ENCODE measurements at regions not wholly inside any gene's neighbourhood (a gene's known extent, or its start where the extent isn't known, plus 50 kb on each side); places are given as distances from the start of the nearest gene placed in this dataset.
"Not testable (repeated sequence)": the region's sequence is repeated elsewhere in the genome, so short reads cannot be mapped to it uniquely, and the experiment has no call there.

DNA sequence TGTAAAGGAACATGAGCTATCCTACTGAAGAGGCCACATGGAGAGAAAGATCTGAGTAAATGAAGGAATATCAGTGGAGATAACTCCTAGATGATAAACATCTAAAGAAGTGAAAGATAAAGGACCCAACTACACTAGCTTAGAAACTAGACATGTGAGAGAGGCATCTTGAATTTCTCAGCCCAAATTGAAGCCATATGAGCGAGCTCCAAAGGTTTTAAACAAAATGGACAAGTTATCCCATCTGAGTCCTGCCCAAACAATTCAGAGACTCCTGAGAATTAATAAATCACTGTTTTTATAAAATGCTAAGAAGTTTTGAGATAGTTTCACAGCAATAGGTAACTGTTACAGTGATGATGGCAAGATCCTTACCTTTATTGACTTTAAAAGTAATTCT, 438.9 kb downstream of the NAV3 start:
- DNase-seq, result no peak

DNA sequence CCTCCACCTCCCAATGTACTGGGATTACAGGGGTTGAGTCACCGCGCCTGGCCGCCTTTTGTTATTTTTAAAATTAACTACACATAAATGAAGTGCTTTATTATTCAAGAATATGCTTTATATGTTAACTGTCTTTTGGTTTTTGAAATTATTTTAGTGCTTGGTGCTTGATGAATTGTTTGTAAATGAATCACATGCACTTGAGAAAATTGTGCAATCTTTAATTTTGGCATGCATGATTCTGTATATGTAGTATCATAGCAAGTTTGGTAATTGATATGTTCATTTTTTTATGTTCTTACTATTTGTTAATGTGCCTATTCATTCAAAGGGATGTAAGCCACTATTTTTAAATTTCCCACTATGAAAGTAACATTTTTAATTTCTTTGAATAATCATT, 440.9 kb downstream of the NAV3 start:
- no peak for DNase-seq

GRCh38 chr12:78275886-78276285, 445.2 kb downstream of the NAV3 start:
- DNase-seq, result no peak

GRCh38 chr12:78278706-78279190, 448.1 kb downstream of the NAV3 start:
- no peak for DNase-seq

- no peak for DNase-seq
Observed at GRCh38 chr12:78279567-78279966, 448.9 kb downstream of the NAV3 start.

DNA sequence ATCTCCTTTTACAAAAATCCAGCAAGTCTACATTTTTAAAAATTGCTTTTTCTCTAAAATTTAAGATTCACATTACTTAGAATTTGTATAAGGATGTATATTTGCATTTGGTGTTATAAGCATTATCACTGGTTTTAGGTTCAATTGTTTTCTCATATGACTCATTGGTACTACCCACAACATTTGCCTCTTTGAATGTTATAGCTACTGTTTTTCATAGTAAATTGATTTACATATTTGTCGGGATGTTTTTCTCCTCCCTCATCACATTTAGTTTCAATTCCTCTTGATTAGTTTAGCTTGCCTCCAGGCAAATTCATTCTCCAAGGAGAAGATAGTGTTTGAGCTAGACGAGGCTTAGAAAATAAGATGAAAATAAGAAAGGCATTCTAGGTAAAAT, 450.4 kb downstream of the NAV3 start:
- DNase-seq, result not testable (repeated sequence)

- DNase-seq, result no peak
Observed at GRCh38 chr12:78284417-78284816, 453.7 kb downstream of the NAV3 start.

- peak; percentile 78 for DNase-seq
Observed at GRCh38 chr12:78290606-78291345, 460.1 kb downstream of the NAV3 start.

- peak; percentile 36 for DNase-seq
Observed at GRCh38 chr12:78293059-78293686, 462.5 kb downstream of the NAV3 start.

- not testable (repeated sequence) for DNase-seq
Observed at GRCh38 chr12:78301282-78301681, 470.6 kb downstream of the NAV3 start.

DNA sequence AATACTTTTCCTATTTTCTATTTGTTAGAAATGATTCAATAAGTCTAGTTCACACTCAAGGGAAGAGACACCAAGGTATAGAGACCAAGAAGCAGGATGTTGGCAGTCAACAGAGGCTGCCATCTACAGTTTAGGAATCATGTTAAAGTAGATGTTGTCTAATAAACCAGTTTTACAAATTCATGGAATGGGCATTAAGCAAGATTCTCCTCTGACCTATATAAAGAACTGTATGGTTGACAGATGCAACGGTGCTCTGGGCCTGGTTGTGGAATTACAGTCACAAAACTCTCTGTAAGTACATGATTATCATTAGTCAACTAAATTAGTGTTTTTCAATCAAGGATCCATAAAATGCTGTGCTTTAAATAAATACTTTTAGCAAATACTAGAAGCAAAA, 475.1 kb downstream of the NAV3 start:
- no peak for DNase-seq

GRCh38 chr12:78306236-78306635, 475.5 kb downstream of the NAV3 start:
- DNase-seq, result no peak

DNA sequence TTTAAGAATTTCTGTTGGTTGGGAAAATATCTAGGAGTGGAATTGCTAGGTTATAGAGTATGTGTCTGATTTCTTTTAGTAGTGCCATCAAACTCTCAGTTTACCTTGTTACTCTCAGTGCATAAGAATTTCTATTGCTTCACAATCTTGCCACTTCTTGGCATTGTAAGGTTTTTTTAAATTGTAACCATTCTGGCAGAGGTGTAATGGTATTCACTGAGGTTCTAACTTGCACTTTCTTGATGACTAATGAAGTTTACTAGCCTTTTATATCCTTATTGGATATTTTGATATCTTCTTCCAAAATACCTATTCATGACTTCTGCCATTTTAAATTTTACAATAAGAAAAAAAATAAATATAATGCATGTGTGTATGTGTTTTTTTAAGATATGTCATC, 478.0 kb downstream of the NAV3 start:
- peak; percentile 21 for DNase-seq

DNA sequence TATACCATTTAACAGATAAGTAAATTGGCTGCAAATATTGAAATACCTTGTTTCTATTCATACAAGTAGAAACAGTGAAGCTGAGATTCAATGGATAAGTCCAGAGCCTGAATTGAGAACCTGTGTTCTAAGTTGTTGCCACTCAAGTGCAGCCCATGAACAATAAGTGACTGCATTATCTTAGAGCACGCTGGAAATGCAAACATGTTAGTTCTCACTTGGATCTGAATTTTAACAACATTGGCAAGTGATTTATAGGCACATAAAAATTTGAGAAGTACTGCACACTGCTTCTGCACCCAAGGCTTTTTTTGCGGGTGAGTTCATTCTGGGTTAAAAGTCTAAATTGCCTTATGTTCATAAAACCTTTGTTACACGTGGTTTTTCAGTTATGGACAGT, 484.3 kb downstream of the NAV3 start:
- no peak for DNase-seq

DNA sequence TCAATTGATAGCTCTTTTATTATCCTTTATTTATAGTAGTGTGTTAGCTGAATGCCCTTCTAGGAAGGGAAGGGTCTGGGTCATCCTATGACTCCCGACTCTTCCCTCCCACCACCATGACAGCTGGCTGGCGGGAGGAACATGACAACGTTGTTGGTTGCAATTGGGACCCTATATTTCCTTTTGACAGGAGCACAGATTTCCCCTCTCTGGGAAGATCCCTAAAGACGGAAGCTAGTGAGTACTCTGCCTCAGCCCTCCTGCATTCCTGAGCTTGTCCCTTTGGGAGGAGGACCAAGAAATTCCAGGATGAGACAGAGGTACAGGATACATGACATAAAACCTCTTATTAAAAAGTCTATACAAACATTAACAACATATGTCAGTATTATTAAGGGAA, 485.4 kb downstream of the NAV3 start:
- no peak for DNase-seq

DNA sequence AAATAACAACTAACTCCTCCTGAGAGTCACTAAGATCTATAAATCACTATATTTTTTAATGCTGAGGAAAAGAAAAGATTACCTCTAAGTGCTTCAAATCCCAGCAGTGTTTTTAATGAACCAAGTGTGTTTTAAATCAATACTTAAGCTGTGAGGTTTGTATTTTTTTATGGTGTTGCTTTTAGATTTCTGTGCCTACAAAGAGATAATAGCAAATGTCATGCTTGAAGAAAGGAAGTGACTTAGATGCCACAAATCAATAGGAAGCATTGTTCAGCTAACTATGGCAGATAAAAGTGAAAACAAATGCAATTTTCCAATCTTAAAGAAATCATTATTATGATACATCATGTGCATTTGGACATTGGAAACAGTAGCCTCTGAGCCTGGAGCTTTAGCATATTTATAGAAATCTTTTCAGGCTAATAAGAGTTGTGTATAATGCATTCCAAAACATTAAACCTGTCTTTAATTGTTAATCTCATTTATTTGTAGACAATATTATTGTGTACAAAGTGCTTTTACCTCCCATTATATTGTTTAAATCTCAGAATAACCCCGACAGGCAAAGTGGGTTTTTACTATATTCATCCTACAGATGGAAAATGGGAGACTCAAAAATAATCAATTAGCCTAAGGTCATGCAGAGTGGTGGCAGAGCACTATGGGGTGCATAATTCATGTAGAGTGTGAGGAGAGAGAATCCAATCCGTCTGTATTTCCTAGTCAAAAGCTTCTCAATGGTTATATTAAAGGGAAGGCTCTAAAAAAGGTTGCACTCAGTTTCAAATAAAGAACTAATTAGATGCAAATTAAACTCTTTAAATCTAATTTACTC, 486.2 kb downstream of the NAV3 start:
- DNase-seq, result no peak

GRCh38 chr12:78321696-78322095, 491.0 kb downstream of the NAV3 start:
- DNase-seq, result no peak

DNA sequence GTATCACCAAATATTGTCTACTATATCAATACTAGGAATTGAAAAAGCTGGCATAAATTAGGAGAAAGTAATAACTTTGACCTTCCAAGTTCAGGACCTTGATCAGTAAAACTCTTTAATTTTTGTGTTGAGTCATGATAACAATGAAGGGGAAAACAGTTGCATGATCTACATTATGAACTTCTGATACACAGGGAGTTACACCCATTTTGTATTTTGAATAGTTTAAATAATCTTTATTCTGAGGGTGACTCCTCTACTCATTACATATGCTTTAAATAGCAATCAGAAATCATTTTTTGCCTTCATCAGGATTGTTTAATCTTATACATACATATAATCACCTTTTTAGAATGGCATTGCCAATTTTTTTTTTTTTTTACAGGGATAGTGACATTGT, 492.5 kb downstream of the NAV3 start:
- no peak for DNase-seq

- DNase-seq, result no peak
Observed at GRCh38 chr12:78324234-78324633, 493.5 kb downstream of the NAV3 start.

DNA sequence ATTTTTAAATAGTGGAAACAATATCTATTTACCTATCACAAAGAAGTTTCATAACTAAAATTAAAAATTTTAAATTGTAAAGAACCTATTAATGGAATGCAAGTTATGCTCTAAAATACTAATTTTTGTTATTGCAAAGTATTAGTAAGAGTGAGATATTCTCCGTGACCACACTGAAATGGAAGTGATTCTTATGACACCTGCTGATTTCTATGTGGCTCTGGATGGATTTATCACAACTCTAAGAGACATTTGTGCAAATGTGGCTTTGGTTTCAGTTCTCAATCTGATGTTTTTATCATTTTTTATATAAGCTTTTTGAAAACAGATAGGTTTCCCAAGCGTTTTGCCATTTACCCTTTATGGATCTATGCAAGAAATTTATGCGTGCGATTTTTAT, 497.8 kb downstream of the NAV3 start:
- no peak for DNase-seq

GRCh38 chr12:78330131-78330530, 499.4 kb downstream of the NAV3 start:
- DNase-seq, result no peak

DNA sequence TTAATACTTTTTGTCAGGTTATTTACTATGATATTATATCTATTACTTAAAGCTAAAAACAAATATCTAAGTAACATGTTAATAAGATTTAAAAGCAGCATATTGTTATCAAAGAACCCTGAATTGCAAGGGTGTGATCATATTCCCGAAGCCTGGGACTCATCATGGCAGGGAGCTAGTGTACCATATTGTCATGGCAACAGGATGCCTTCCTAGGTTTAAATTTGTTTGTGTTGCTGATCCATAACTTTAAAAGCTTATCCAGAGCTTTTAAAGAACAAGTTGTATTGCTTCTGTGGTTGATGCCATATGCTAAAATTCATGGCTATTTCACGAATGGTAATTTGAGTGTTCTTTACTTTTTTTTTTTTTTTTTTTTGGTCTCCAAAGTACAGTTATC, 500.5 kb downstream of the NAV3 start:
- no peak for DNase-seq

GRCh38 chr12:78331753-78332152, 501.1 kb downstream of the NAV3 start:
- DNase-seq, result no peak

Measured in NCI-H226 (cell line).